Peyer's patch (tissue), 4 donors: ENCODE measurements at regions not wholly inside any gene's neighbourhood (a gene's known extent, or its start where the extent isn't known, plus 50 kb on each side); places are given as distances from the start of the nearest gene placed in this dataset.

ENCODE experiments used
- CTCF ChIP-seq, 6 experiments: fragments of 450-650 bp in 4 of 6; fragments of 200-600 bp in 2 of 6; sonication (generic) in 1 of 6; IDR thresholded peaks; one replicate each; pipeline ENCODE4 v1.5.1; 2017 to 2019; ENCODE audit warnings: antibody characterized with exemption in 6 of 6, mild to moderate bottlenecking in 3 of 6, moderate library complexity in 1 of 6
- POLR2A ChIP-seq, 2 donors: fragments of 450-650 bp; IDR thresholded peaks; one replicate each; pipeline ENCODE4 v1.5.1; 2017; ENCODE audit warnings: antibody characterized with exemption in 2 of 2, mild to moderate bottlenecking in 2 of 2, moderate library complexity in 2 of 2

GRCh38 chr13:89880201-89880600, 1467.3 kb upstream of the MIR17HG start:
- no peak for TF ChIP-seq CTCF (IDR thresholded peaks at IDR 0.05)
- no peak for TF ChIP-seq POLR2A (IDR thresholded peaks at IDR 0.05)
